ENCODE measurements at regions not wholly inside any gene's neighbourhood (a gene's known extent, or its start where the extent isn't known, plus 50 kb on each side); places are given as distances from the start of the nearest gene placed in this dataset.
"Not testable (repeated sequence)": the region's sequence is repeated elsewhere in the genome, so short reads cannot be mapped to it uniquely, and the experiment has no call there.

- Histone ChIP-seq H3K27me3 (ENCODE audit: control insufficient read depth, insufficient read depth, low read length) (no peaks in the 10 kb centered on the region), H3K4me3 (ENCODE audit: low read depth, low read length) (no peak overlapping the region), H3K36me3 (ENCODE audit: control insufficient read depth, insufficient read depth, low read length) (no peaks in the 10 kb centered on the region)
- DNase-seq (ENCODE audit: low read depth) = no peak
- TF ChIP-seq CTCF (IDR thresholded peaks at IDR 0.05; ENCODE audit: insufficient read depth, low read length, poor library complexity, severe bottlenecking) = no peak
These were observed 163.2 kb upstream of the GRM7 start for GRCh38 chr3:6697722-6698121.

GRCh38 chr3:6704817-6705216 is 156.1 kb upstream of the GRM7 start:
- not testable (repeated sequence) for DNase-seq (ENCODE audit: low read depth); H3K36me3 ChIP-seq (ENCODE audit: control insufficient read depth, insufficient read depth, low read length); H3K27me3 ChIP-seq (ENCODE audit: control insufficient read depth, insufficient read depth, low read length); H3K4me3 ChIP-seq (ENCODE audit: low read depth, low read length)

GRCh38 chr3:6706777-6707176 is 154.1 kb upstream of the GRM7 start:
- no peaks in the 10 kb centered on the region for H3K27me3 ChIP-seq (ENCODE audit: control insufficient read depth, insufficient read depth, low read length)
- no peak for DNase-seq (ENCODE audit: low read depth)
- H3K4me3 ChIP-seq (ENCODE audit: low read depth, low read length) = no peak overlapping the region
- no peaks in the 10 kb centered on the region for H3K36me3 ChIP-seq (ENCODE audit: control insufficient read depth, insufficient read depth, low read length)
- no peak for TF ChIP-seq CTCF (IDR thresholded peaks at IDR 0.05; ENCODE audit: insufficient read depth, low read length, poor library complexity, severe bottlenecking)

- H3K27me3 ChIP-seq (ENCODE audit: control insufficient read depth, insufficient read depth, low read length) = no peaks in the 10 kb centered on the region
- no peak for TF ChIP-seq CTCF (IDR thresholded peaks at IDR 0.05; ENCODE audit: insufficient read depth, low read length, poor library complexity, severe bottlenecking)
- DNase-seq (ENCODE audit: low read depth) = no peak
- no peaks in the 10 kb centered on the region for H3K36me3 ChIP-seq (ENCODE audit: control insufficient read depth, insufficient read depth, low read length)
- no peak overlapping the region for H3K4me3 ChIP-seq (ENCODE audit: low read depth, low read length)
These were observed 151.7 kb upstream of the GRM7 start for GRCh38 chr3:6709178-6709577.

GRCh38 chr3:6714962-6715361 is 146.0 kb upstream of the GRM7 start:
- Histone ChIP-seq H3K36me3 (ENCODE audit: control insufficient read depth, insufficient read depth, low read length) (no peaks in the 10 kb centered on the region), H3K4me3 (ENCODE audit: low read depth, low read length) (no peak overlapping the region), H3K27me3 (ENCODE audit: control insufficient read depth, insufficient read depth, low read length) (no peaks in the 10 kb centered on the region)
- no peak for TF ChIP-seq CTCF (IDR thresholded peaks at IDR 0.05; ENCODE audit: insufficient read depth, low read length, poor library complexity, severe bottlenecking)
- DNase-seq (ENCODE audit: low read depth) = no peak

GRCh38 chr3:6716420-6716819 is 144.5 kb upstream of the GRM7 start:
- Histone ChIP-seq H3K27me3 (ENCODE audit: control insufficient read depth, insufficient read depth, low read length) (no peaks in the 10 kb centered on the region), H3K36me3 (ENCODE audit: control insufficient read depth, insufficient read depth, low read length) (no peaks in the 10 kb centered on the region), H3K4me3 (ENCODE audit: low read depth, low read length) (no peak overlapping the region)
- DNase-seq (ENCODE audit: low read depth) = no peak
- TF ChIP-seq CTCF (IDR thresholded peaks at IDR 0.05; ENCODE audit: insufficient read depth, low read length, poor library complexity, severe bottlenecking) = no peak
